ENCODE measurements at regions not wholly inside any gene's neighbourhood (a gene's known extent, or its start where the extent isn't known, plus 50 kb on each side); places are given as distances from the start of the nearest gene placed in this dataset.

GRCh38 chr13:74765955-74766354 is 631.8 kb upstream of the KLF12 start:
- no peak for TF ChIP-seq POLR2A (IDR thresholded peaks at IDR 0.05)
- no peak for TF ChIP-seq CTCF (IDR thresholded peaks at IDR 0.05 in 8 of 11, conservative IDR thresholded peaks at IDR 0.05 in 3 of 11)

Measured in spleen (tissue), 7 donors.